Activated CD4-positive, alpha-beta T cell treated with anti-CD3 and anti-CD28 coated beads, Interleukin-2, amount 50 U/mL, for 48 hours (primary cell): ENCODE measurements at regions not wholly inside any gene's neighbourhood (a gene's known extent, or its start where the extent isn't known, plus 50 kb on each side); places are given as distances from the start of the nearest gene placed in this dataset.
"Not testable (repeated sequence)": the region's sequence is repeated elsewhere in the genome, so short reads cannot be mapped to it uniquely, and the experiment has no call there.

ENCODE experiments used
- DNase-seq, 2 experiments: peaks; one replicate each; pipeline ENCODE4 v3.0.0-alpha.2; 2020

- no peak for DNase-seq
Measured at GRCh38 chr3:169029674-169030285, 633.7 kb downstream of the MECOM start.

- DNase-seq, result no peak
Measured at GRCh38 chr3:169028716-169029115, 634.8 kb downstream of the MECOM start.

GRCh38 chr3:169026543-169027182, 636.8 kb downstream of the MECOM start:
- no peak for DNase-seq

- DNase-seq, result no peak
Measured at GRCh38 chr3:169022457-169022856, 641.1 kb downstream of the MECOM start.

- DNase-seq, result no peak
Measured at GRCh38 chr3:169020371-169020770, 643.1 kb downstream of the MECOM start.

- no peak for DNase-seq
Measured at GRCh38 chr3:169009453-169009852, 654.1 kb downstream of the MECOM start.

- DNase-seq, result no peak
Measured at GRCh38 chr3:169008776-169009358, 654.6 kb downstream of the MECOM start.

GRCh38 chr3:169007145-169007544, 656.4 kb downstream of the MECOM start:
- no peak for DNase-seq

GRCh38 chr3:169006398-169006797, 657.1 kb downstream of the MECOM start:
- DNase-seq, result not testable (repeated sequence)

- no peak for DNase-seq
Measured at GRCh38 chr3:169002689-169003088, 660.8 kb downstream of the MECOM start.

- DNase-seq, result no peak
Measured at GRCh38 chr3:168998792-168999191, 664.7 kb downstream of the MECOM start.

GRCh38 chr3:168997488-168997887, 666.0 kb downstream of the MECOM start:
- no peak for DNase-seq

GRCh38 chr3:168996622-168997021, 666.9 kb downstream of the MECOM start:
- DNase-seq, result no peak

GRCh38 chr3:168995129-168995528, 668.4 kb downstream of the MECOM start:
- DNase-seq, result no peak

GRCh38 chr3:168991803-168992202, 671.7 kb downstream of the MECOM start:
- DNase-seq, result no peak

- DNase-seq, result no peak
Measured at GRCh38 chr3:168990621-168991020, 672.9 kb downstream of the MECOM start.

- DNase-seq, result no peak
Measured at GRCh38 chr3:168990134-168990533, 673.4 kb downstream of the MECOM start.

GRCh38 chr3:168989396-168989795, 674.1 kb downstream of the MECOM start:
- DNase-seq, result no peak

- no peak for DNase-seq
Measured at GRCh38 chr3:168988853-168989252, 674.7 kb downstream of the MECOM start.

- DNase-seq, result no peak
Measured at GRCh38 chr3:168984872-168985271, 678.6 kb downstream of the MECOM start.

- no peak for DNase-seq
Measured at GRCh38 chr3:168983046-168983445, 680.5 kb downstream of the MECOM start.

- DNase-seq, result no peak
Measured at GRCh38 chr3:168981396-168981795, 682.1 kb downstream of the MECOM start.

GRCh38 chr3:168977716-168978374, 685.7 kb downstream of the MECOM start:
- DNase-seq, result no peak

GRCh38 chr3:168976969-168977368, 686.5 kb downstream of the MECOM start:
- DNase-seq, result no peak
